H1 (cell line): ENCODE measurements at regions not wholly inside any gene's neighbourhood (a gene's known extent, or its start where the extent isn't known, plus 50 kb on each side); places are given as distances from the start of the nearest gene placed in this dataset.

Experiments used
- CTCF ChIA-PET: fragments of 300-600 bp; sonication (Branson Sonifier 250); formaldehyde crosslinking; loops from one replicate; lab custom pipeline; 2021; ENCODE audit not compliant: partially characterized antibody; lab: Charles Lee
- POLR2A ChIA-PET: fragments of 300-600 bp; sonication (Branson Sonifier 250); formaldehyde crosslinking; loops from one replicate; lab custom pipeline; 2021; ENCODE audit warnings: inconsistent platforms; ENCODE audit not compliant: partially characterized antibody; lab: Charles Lee
- DNase-seq, 2 experiments: peaks; one replicate each; pipeline versions ENCODE4 v3.0.0 to v3.0.0-alpha.2; 2010 to 2022; ENCODE audit warnings: low spot score in 2 of 2, low read depth in 1 of 2, mixed read lengths in 1 of 2
- FAIRE-seq: peaks from 2 replicates; lab custom pipeline; 2011; peaks lifted over from hg19 to GRCh38; lab: Jason Lieb, UNC
- H2AFZ ChIP-seq: 2 replicates; pipeline ENCODE4 v1.8.1; 2012; ENCODE audit warnings: low read length, inconsistent platforms
- H2AK5ac ChIP-seq: 2 replicates; pipeline ENCODE4 v1.6.1; 2013; ENCODE audit warnings: low read depth, low read length
- H2BK120ac ChIP-seq: replicated peaks from 2 replicates; pipeline ENCODE3; 2013; ENCODE audit warnings: low read depth, low read length, inconsistent platforms
- H2BK12ac ChIP-seq: 2 replicates; pipeline ENCODE4 v1.6.1; 2013; ENCODE audit warnings: low read depth, low read length
- H2BK15ac ChIP-seq: 2 replicates; pipeline ENCODE4 v1.6.1; 2013; ENCODE audit warnings: low read length
- H2BK20ac ChIP-seq: 2 replicates; pipeline ENCODE4 v1.6.1; 2013; ENCODE audit warnings: low read length
- H2BK5ac ChIP-seq: 2 replicates; pipeline ENCODE4 v1.6.1; 2013; ENCODE audit warnings: low read depth, low read length
- H3K14ac ChIP-seq: 2 replicates; pipeline ENCODE4 v1.6.1; 2013; ENCODE audit warnings: inconsistent platforms; ENCODE audit not compliant: insufficient read length
- H3K18ac ChIP-seq: 2 replicates; pipeline ENCODE4 v1.6.1; 2013; ENCODE audit warnings: low read length; ENCODE audit errors: extremely low read depth
- H3K23ac ChIP-seq: 2 replicates; pipeline ENCODE4 v1.6.1; 2013; ENCODE audit warnings: inconsistent platforms; ENCODE audit not compliant: insufficient read length
- H3K23me2 ChIP-seq: 2 replicates; pipeline ENCODE4 v1.6.1; 2013; ENCODE audit warnings: low read depth, low read length
- H3K27ac ChIP-seq: 2 replicates; pipeline ENCODE4 v1.6.1; 2011; ENCODE audit warnings: low read depth, low read length, inconsistent platforms
- H3K27me3 ChIP-seq, 4 experiments: replicated peaks in 1 of 4; 1 replicate in 1 of 4; 2 replicates in 3 of 4; pipeline versions ENCODE4 v1.6.1 to v1.8.1; 2011 to 2013; ENCODE audit warnings: low read length in 3 of 4, mild to moderate bottlenecking in 3 of 4, inconsistent platforms in 2 of 4, mixed read lengths in 2 of 4, moderate library complexity in 1 of 4; ENCODE audit not compliant: control insufficient read depth in 3 of 4, insufficient read depth in 3 of 4; ENCODE audit errors: extremely low read depth in 1 of 4
- H3K36me3 ChIP-seq, 4 experiments: 2 replicates each; pipeline versions ENCODE4 v1.6.1 to v1.8.1; 2011 to 2013; ENCODE audit warnings: mild to moderate bottlenecking in 4 of 4, low read length in 3 of 4, moderate library complexity in 2 of 4, control low read depth in 1 of 4, inconsistent platforms in 1 of 4; ENCODE audit not compliant: insufficient read depth in 4 of 4, control insufficient read depth in 2 of 4
- H3K4ac ChIP-seq: replicated peaks from 2 replicates; pipeline ENCODE3; 2013; ENCODE audit warnings: low read length, low read depth, mixed read lengths, inconsistent platforms; ENCODE audit not compliant: insufficient read length
- H3K4me1 ChIP-seq, 4 experiments: replicated peaks in 1 of 4; 1 replicate in 1 of 4; 2 replicates in 3 of 4; pipeline versions ENCODE4 v1.6.1 to v1.8.1; 2011 to 2013; ENCODE audit warnings: low read length in 3 of 4, inconsistent platforms in 2 of 4, mixed read lengths in 1 of 4; ENCODE audit not compliant: insufficient read depth in 4 of 4, control insufficient read depth in 3 of 4
- H3K4me2 ChIP-seq, 2 experiments: 2 replicates each; pipeline versions ENCODE4 v1.6.1 to v1.8.1; 2011 to 2013; ENCODE audit warnings: low read depth in 2 of 2, low read length in 2 of 2, control low read depth in 1 of 2, inconsistent platforms in 1 of 2, mild to moderate bottlenecking in 1 of 2; ENCODE audit not compliant: insufficient read depth in 1 of 2
- H3K4me3 ChIP-seq, 4 experiments: fragments of 200-600, 300-600 bp in 1 of 4; sonication (generic), shearing (Covaris generic), sonication (Bioruptor Twin) in 1 of 4; 2 replicates each; pipeline versions ENCODE4 v1.5.1 to v1.8.1; 2011 to 2016; ENCODE audit warnings: low read length in 4 of 4, low read depth in 3 of 4, control low read depth in 2 of 4, inconsistent platforms in 2 of 4, mild to moderate bottlenecking in 2 of 4, mixed read lengths in 1 of 4, moderate library complexity in 1 of 4; ENCODE audit not compliant: insufficient read depth in 2 of 4; ENCODE audit errors: extremely low read depth in 1 of 4
- H3K56ac ChIP-seq: replicated peaks from 2 replicates; pipeline ENCODE3; 2013; ENCODE audit warnings: low read depth, mild to moderate bottlenecking, mixed read lengths, low read length, inconsistent platforms; ENCODE audit not compliant: insufficient read length
- H3K79me1 ChIP-seq: 2 replicates; pipeline ENCODE4 v1.6.1; 2013; ENCODE audit warnings: low read depth, low read length, control low read depth
- H3K79me2 ChIP-seq, 2 experiments: 2 replicates each; pipeline versions ENCODE4 v1.6.1 to v1.8.1; 2012 to 2013; ENCODE audit warnings: low read length in 2 of 2, mild to moderate bottlenecking in 2 of 2, inconsistent platforms in 1 of 2; ENCODE audit not compliant: insufficient read depth in 2 of 2, control insufficient read depth in 1 of 2
- H3K9ac ChIP-seq, 4 experiments: replicated peaks in 1 of 4; 1 replicate in 1 of 4; 2 replicates in 3 of 4; pipeline versions ENCODE4 v1.6.1 to v1.8.1; 2011 to 2013; ENCODE audit warnings: low read depth in 3 of 4, low read length in 3 of 4, control low read depth in 2 of 4, mild to moderate bottlenecking in 2 of 4, moderate library complexity in 2 of 4, inconsistent platforms in 1 of 4; ENCODE audit errors: extremely low read depth in 1 of 4
- H3K9me3 ChIP-seq, 2 experiments: 2 replicates each; pipeline versions ENCODE4 v1.6.1 to v1.8.1; 2012 to 2013; ENCODE audit warnings: mild to moderate bottlenecking in 2 of 2, moderate library complexity in 2 of 2, control low read depth in 1 of 2, inconsistent platforms in 1 of 2, low read depth in 1 of 2, low read length in 1 of 2, mixed read lengths in 1 of 2; ENCODE audit not compliant: insufficient read depth in 2 of 2
- H4K20me1 ChIP-seq, 2 experiments: replicated peaks in 1 of 2; 2 replicates each; pipeline versions ENCODE3 to v1.8.1; 2011 to 2013; ENCODE audit warnings: inconsistent platforms in 2 of 2, low read length in 2 of 2, mild to moderate bottlenecking in 1 of 2; ENCODE audit not compliant: insufficient read depth in 2 of 2, control insufficient read depth in 1 of 2
- H4K5ac ChIP-seq: 2 replicates; pipeline ENCODE4 v1.6.1; 2013; ENCODE audit warnings: low read length, low read depth, mixed read lengths, inconsistent platforms; ENCODE audit not compliant: insufficient read length
- H4K8ac ChIP-seq: 2 replicates; pipeline ENCODE4 v1.8.0; 2013; ENCODE audit warnings: mild to moderate bottlenecking, moderate library complexity, low read length, inconsistent platforms; ENCODE audit not compliant: insufficient read depth; ENCODE audit errors: extremely low read depth
- H4K91ac ChIP-seq: replicated peaks from 2 replicates; pipeline ENCODE3; 2013; ENCODE audit warnings: low read length, mixed read lengths, inconsistent platforms; ENCODE audit not compliant: insufficient read length
- ATF2 ChIP-seq: IDR thresholded peaks from 2 replicates; pipeline ENCODE4 v1.6.1; 2012; ENCODE audit warnings: low read length, inconsistent platforms
- BACH1 ChIP-seq: IDR thresholded peaks from 2 replicates; pipeline ENCODE4 v1.6.1; 2012; ENCODE audit warnings: low read length, improper control_type of control experiment
- CEBPB ChIP-seq: IDR thresholded peaks from 2 replicates; pipeline ENCODE4 v1.6.1; 2012; ENCODE audit warnings: low read depth, low read length
- CHD1 ChIP-seq: IDR thresholded peaks from 2 replicates; pipeline ENCODE4 v1.6.1; 2012; ENCODE audit warnings: low read depth, low read length, improper control_type of control experiment
- E2F6 ChIP-seq: IDR thresholded peaks from 2 replicates; pipeline ENCODE4 v1.6.1; 2012; ENCODE audit warnings: inconsistent platforms
- JUN ChIP-seq: IDR thresholded peaks from 2 replicates; pipeline ENCODE4 v1.6.1; 2011; ENCODE audit warnings: low read depth, mild to moderate bottlenecking, improper control_type of control experiment, low read length
- MAFK ChIP-seq: IDR thresholded peaks from 2 replicates; pipeline ENCODE4 v1.6.1; 2012; ENCODE audit warnings: low read depth, mild to moderate bottlenecking, improper control_type of control experiment, low read length
- POLR2AphosphoS5 ChIP-seq: IDR thresholded peaks from 2 replicates; pipeline ENCODE4 v1.6.1; 2011; ENCODE audit warnings: low read depth, low read length
- SIX5 ChIP-seq: IDR thresholded peaks from 2 replicates; pipeline ENCODE4 v1.6.1; 2011; ENCODE audit warnings: mild to moderate bottlenecking, low read depth, low read length
- SP4 ChIP-seq: IDR thresholded peaks from 2 replicates; pipeline ENCODE4 v1.6.1; 2012; ENCODE audit warnings: low read length, inconsistent platforms
- TCF12 ChIP-seq: IDR thresholded peaks from 2 replicates; pipeline ENCODE4 v1.6.1; 2011; ENCODE audit warnings: low read depth, mild to moderate bottlenecking, low read length
- YY1 ChIP-seq: IDR thresholded peaks from 2 replicates; pipeline ENCODE4 v1.6.1; 2011; ENCODE audit warnings: low read depth, mild to moderate bottlenecking, low read length
- WGBS, 2 experiments: shearing (Covaris generic) in 1 of 2; methylation state at CpG; one replicate each; pipeline versions ENCODE4 v1.1.6 to v1.1.7; 2013 to 2015; ENCODE audit warnings: low lambda C conversion rate in 2 of 2, mixed read lengths in 2 of 2, inconsistent platforms in 1 of 2, low coverage in 1 of 2, missing lambda C conversion rate in 1 of 2; ENCODE audit not compliant: insufficient replicate concordance in 2 of 2, insufficient coverage in 1 of 2, insufficient read length in 1 of 2; ENCODE audit errors: extremely low coverage in 1 of 2, missing lambda C conversion rate in 1 of 2; 5-methylcytosine and 5-hydroxymethylcytosine counted together

- ChIA-PET POLR2A (interaction anchor here (2.0 kb wide), 1 partner anchor 101 kb away, joined by 4 read pairs; the partner anchor contains the start of gene MAP3K8), CTCF (interaction anchor here (0.6 to 2.8 kb wide), 22 partner anchors 8 to 500 kb away, joined by 3 to 12 read pairs (median 4); no protein-coding TSS in a partner anchor)
- no peak overlapping the region for H4K91ac ChIP-seq
- no peaks in the 10 kb centered on the region for H3K9me3 ChIP-seq
- no peaks in the 10 kb centered on the region for H4K20me1 ChIP-seq
- no peak overlapping the region for H3K4ac ChIP-seq
- no peak overlapping the region for H2AK5ac ChIP-seq
- H4K5ac ChIP-seq, result no peak overlapping the region
- H2BK12ac ChIP-seq, result peak overlapping the region; percentile 98
- H3K27ac ChIP-seq, result no peak overlapping the region
- peaks cover 0 to 9% (median under 1%) of the 10 kb centered on the region in 4 experiments; a peak in 2 of 7 replicates for H3K4me1 ChIP-seq
- no peak overlapping the region for H3K23ac ChIP-seq
- peak; percentile 84 for FAIRE-seq
- H2AFZ ChIP-seq, result peak overlapping the region; percentile 98
- no peaks in the 10 kb centered on the region for H3K79me1 ChIP-seq
- DNase-seq, result peak in 1 of 2 experiments; percentile 76
- H3K27me3 ChIP-seq, result no peaks in the 10 kb centered on the region
- H2BK120ac ChIP-seq, result no peak overlapping the region
- H2BK5ac ChIP-seq, result no peak overlapping the region; the same call in 1 of the 2 replicates
- H3K4me3 ChIP-seq, result no peak overlapping the region
- H3K14ac ChIP-seq, result no peak overlapping the region
- H4K8ac ChIP-seq, result no peak overlapping the region
- no peak overlapping the region for H3K4me2 ChIP-seq
- H3K56ac ChIP-seq, result no peak overlapping the region
- H3K9ac ChIP-seq, result no peak overlapping the region
- 40% methylated on average over 20 of the region's 20 CpGs; no CpG with 5 or more reads in 1 of the 2 experiments for WGBS, 2 experiments
- no peaks in the 10 kb centered on the region for H3K23me2 ChIP-seq
- H3K18ac ChIP-seq, result peak overlapping the region; percentile 87
- no peak overlapping the region for H2BK15ac ChIP-seq
- peak overlapping the region; percentile 86; the same call in 1 of the 2 replicates for H2BK20ac ChIP-seq
- no peaks in the 10 kb centered on the region for H3K79me2 ChIP-seq
- no peaks in the 10 kb centered on the region for H3K36me3 ChIP-seq
- TF ChIP-seq JUN (no peak), SIX5 (no peak), SP4 (no peak), YY1 (no peak), ATF2 (no peak), TCF12 (no peak), CHD1 (no peak), E2F6 (no peak), POLR2AphosphoS5 (no peak), MAFK (no peak), CEBPB (peak; percentile 70; the same call in 1 of the 2 replicates), BACH1 (no peak)
Observed at GRCh38 chr10:30534465-30535144, 94.9 kb downstream of the LYZL2 start.
